Adrenal gland (tissue), 9 donors: ENCODE measurements at regions not wholly inside any gene's neighbourhood (a gene's known extent, or its start where the extent isn't known, plus 50 kb on each side); places are given as distances from the start of the nearest gene placed in this dataset.

Experiments used
- DNase-seq, 7 donors: peaks; one replicate each; pipeline ENCODE4 v3.0.0-alpha.2; 2019 to 2020
- H3K27ac ChIP-seq, 5 donors: fragments of 200-600 bp; sonication (generic) in 4 of 5; 1 replicate in 3 of 5; 2 replicates in 2 of 5; pipeline versions ENCODE4 v1.5.1 to v1.8.0; 2016 to 2020; ENCODE audit warnings: mild to moderate bottlenecking in 1 of 5
- H3K27me3 ChIP-seq: fragments of 200-600 bp; 2 replicates; pipeline ENCODE4 v1.8.0; 2021
- H3K36me3 ChIP-seq, 2 donors: fragments of 200-600 bp; replicated peaks in 1 of 2; 1 replicate in 1 of 2; 2 replicates in 1 of 2; pipeline versions ENCODE4 v1.5.1 to v1.8.0; 2018 to 2022
- H3K4me1 ChIP-seq, 2 donors: fragments of 200-600 bp; replicated peaks in 1 of 2; 1 replicate in 1 of 2; 2 replicates in 1 of 2; pipeline versions ENCODE4 v1.5.1 to v1.8.0; 2018 to 2021
- H3K4me3 ChIP-seq, 4 donors: fragments of 200-600 bp; sonication (generic) in 3 of 4; one replicate each; pipeline ENCODE4 v1.5.1; 2016 to 2018
- H3K9me3 ChIP-seq, 3 donors: fragments of 200-600 bp; sonication (generic) in 1 of 3; replicated peaks in 1 of 3; 1 replicate in 2 of 3; 2 replicates in 1 of 3; pipeline versions ENCODE4 v1.5.1 to v1.8.0; 2016 to 2021
- POLR2A ChIP-seq, 2 donors: fragments of 450-650 bp; IDR thresholded peaks; one replicate each; pipeline ENCODE4 v1.6.1; 2017; ENCODE audit warnings: antibody characterized with exemption in 2 of 2, mild to moderate bottlenecking in 2 of 2, moderate library complexity in 1 of 2
- WGBS, 4 donors: extraction: QIAGEN DNeasy Blood & Tissue Kit in 2 of 4; methylation state at CpG; one replicate each; pipeline versions ENCODE4 v1.1.5 to v1.1.7; 2013 to 2017; 5-methylcytosine and 5-hydroxymethylcytosine counted together
- intact Hi-C, 2 donors: fragments of 100-400 bp; cut with DNase I; formaldehyde crosslinking; loops; one replicate each; pipeline versions ENCODE4 v1.14.1 to v1.15.0; 2022 to 2023
- TF ChIP-seq, protein P1 (sequence below), 6 experiments: fragments of 450-650 bp in 4 of 6; fragments of 200-600 bp in 2 of 6; sonication (generic) in 1 of 6; IDR thresholded peaks; 1 replicate in 5 of 6; 2 replicates in 1 of 6; pipeline versions ENCODE4 v1.5.1 to v1.8.0; 2016 to 2021; ENCODE audit warnings: antibody characterized with exemption in 6 of 6, mild to moderate bottlenecking in 2 of 6, moderate library complexity in 1 of 6
- donor health status: healthy with polysubstance abuse.
- donor health status: Bipolar disorder and iron deficiency.
- donor health status: DM: yes; HTN: yes; CAD: no.
- donor health status: DM: no; HTN: no; CAD: no.
- donor health status: DM: no; HTN: no; CAD: no.

DNA sequence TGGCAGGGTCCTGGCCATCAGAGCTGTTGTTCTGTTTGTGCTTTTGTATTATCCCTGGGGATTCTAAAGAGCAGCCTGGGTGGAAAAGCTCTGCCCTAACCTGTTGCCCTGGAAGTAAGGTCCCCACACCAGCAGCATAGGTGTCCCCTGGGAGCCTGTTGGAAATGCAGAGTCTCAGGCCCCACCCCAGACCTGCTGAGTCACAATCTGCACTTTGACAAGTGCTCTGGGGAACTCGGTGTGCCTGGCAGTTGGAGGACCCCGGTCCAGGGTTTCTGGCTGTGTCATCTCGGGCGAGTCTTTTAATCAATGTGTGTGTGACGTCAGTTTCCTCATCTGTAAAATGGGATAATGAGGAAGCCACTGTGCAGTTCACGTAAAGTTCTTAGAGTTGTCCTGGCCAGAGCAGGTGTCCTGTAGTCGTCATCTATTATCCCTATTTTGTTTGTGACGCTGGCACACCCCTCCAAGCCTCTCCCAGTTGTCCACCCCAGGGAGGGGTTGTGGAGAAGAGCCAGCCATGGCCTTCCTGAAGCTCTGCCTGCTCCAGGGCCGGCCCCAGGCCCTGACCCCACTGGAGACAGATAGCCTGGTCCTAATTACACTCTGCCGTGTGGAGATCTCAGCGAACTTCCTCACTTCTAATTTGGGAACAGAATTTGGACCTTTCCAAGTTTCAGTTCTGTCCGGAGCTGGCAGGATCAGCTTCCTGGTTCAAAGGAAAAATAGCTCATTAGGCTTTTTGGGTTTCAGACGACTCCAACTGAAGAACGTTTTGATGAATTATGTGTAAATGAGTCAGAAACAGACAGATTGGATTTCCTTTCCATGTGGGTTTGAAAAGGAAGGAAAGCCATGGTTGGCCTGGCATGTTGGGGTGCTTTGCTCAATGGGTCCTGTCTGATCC, 295.7 kb upstream of the FOXF1 start:
- intact Hi-C loops, result no loop called here
- peak in 3 of 7 donors; percentile 22 to 63 (median 42) for DNase-seq
- Histone ChIP-seq H3K36me3 (no peaks in the 10 kb centered on the region), H3K9me3 (no peaks in the 10 kb centered on the region), H3K27ac (peak overlapping the region in 2 of 5 donors; percentile 32 to 41), H3K27me3 (no peaks in the 10 kb centered on the region), H3K4me1 (peaks cover 3 to 6% of the 10 kb centered on the region in 2 donors), H3K4me3 (no peak overlapping the region)
- WGBS, 4 donors, result 42 to 48% (median 44%) methylated on average over 14 of the region's 14 CpGs
- TF ChIP-seq POLR2A (IDR thresholded peaks at IDR 0.05), result no peak
- TF ChIP-seq, protein P1, sequence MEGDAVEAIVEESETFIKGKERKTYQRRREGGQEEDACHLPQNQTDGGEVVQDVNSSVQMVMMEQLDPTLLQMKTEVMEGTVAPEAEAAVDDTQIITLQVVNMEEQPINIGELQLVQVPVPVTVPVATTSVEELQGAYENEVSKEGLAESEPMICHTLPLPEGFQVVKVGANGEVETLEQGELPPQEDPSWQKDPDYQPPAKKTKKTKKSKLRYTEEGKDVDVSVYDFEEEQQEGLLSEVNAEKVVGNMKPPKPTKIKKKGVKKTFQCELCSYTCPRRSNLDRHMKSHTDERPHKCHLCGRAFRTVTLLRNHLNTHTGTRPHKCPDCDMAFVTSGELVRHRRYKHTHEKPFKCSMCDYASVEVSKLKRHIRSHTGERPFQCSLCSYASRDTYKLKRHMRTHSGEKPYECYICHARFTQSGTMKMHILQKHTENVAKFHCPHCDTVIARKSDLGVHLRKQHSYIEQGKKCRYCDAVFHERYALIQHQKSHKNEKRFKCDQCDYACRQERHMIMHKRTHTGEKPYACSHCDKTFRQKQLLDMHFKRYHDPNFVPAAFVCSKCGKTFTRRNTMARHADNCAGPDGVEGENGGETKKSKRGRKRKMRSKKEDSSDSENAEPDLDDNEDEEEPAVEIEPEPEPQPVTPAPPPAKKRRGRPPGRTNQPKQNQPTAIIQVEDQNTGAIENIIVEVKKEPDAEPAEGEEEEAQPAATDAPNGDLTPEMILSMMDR (IDR thresholded peaks at IDR 0.05), result no peak

DNA sequence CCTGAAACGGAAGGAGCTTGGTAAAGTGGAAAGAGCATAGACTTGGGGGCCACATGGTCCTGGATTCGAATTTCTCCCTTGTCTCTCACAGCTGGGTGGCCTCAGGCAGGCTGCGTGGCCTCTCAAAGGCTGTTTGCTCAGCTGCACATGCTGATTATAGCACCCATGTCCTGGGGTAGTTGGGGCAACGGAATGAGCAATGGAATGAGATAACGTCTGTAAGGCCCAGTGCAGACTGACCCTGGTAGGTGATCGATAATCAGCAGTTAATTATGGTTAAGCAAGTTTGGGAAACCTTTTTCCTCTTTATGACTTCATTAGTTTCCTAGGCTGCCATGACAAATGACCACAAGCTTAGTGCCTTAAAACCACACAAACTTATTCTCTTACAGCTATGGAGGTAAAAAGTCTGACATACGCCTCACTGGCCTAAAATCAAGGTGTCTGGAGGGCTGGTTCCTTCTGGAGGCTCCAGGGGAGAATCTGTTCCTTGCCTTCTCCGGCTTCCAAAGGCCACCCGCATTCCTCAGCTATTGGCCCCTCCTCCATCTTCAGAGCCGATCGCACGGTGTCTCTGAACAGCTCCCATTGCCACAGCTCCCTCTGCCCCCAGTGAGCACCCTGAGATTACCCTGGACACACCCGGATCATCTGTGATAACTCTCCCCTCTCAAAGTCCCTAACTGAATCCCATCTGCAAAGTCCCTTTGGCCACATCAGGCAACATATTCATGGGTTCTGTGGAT, 294.9 kb upstream of the FOXF1 start:
- intact Hi-C loops, result no loop called here
- peaks cover 3 to 6% of the 10 kb centered on the region in 2 donors for H3K4me1 ChIP-seq
- H3K27me3 ChIP-seq, result no peaks in the 10 kb centered on the region
- WGBS, 4 donors, result 64 to 77% (median 73%) methylated on average over 12 to 13 of the region's 13 CpGs
- H3K4me3 ChIP-seq, result no peak overlapping the region
- peak overlapping the region in 1 of 5 donors; percentile 32 for H3K27ac ChIP-seq
- peak in 1 of 7 donors; percentile 33 for DNase-seq
- H3K36me3 ChIP-seq, result no peaks in the 10 kb centered on the region
- TF ChIP-seq POLR2A (IDR thresholded peaks at IDR 0.05), result no peak
- TF ChIP-seq, protein P1 (IDR thresholded peaks at IDR 0.05), result no peak
- no peaks in the 10 kb centered on the region for H3K9me3 ChIP-seq

DNA sequence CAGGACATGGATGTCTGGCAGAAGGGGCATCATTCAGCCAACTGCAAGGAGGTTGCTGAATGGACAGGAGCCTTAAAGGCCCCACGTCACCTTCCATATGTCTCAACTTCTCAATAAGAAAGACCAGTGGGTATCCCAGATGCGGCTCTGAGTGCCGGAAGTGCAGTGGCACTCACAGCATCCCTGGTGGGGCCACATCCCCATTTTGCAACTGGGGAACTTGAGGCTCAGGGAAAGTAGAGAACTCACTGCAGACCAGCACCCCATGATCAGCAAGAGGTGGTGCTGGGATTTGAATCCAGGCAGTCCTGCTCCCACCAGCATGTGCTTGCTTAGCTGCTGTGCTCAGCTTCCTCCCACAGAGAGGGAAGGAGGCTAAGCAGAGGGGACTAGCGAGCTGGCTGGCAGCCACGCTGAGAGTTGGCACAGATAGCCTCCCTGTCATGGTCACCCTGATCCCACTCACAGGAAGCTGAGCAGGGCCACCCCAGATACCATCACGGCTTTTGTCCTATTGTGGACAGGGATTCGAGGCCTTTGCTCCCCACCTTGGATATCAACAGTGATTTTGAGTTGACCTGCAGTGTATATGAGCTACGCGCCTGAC, 294.2 kb upstream of the FOXF1 start:
- Histone ChIP-seq H3K36me3 (no peaks in the 10 kb centered on the region), H3K4me3 (no peak overlapping the region), H3K9me3 (no peaks in the 10 kb centered on the region), H3K4me1 (peaks cover 3 to 6% of the 10 kb centered on the region in 2 donors), H3K27ac (no peak overlapping the region), H3K27me3 (no peaks in the 10 kb centered on the region)
- peak in 2 of 7 donors; percentile 25 to 43 for DNase-seq
- TF ChIP-seq, protein P1 (IDR thresholded peaks at IDR 0.05), result no peak
- no peak for TF ChIP-seq POLR2A (IDR thresholded peaks at IDR 0.05)
- intact Hi-C loops, result no loop called here
- 61 to 73% (median 65%) methylated on average over 6 to 9 of the region's 9 CpGs for WGBS, 4 donors

DNA sequence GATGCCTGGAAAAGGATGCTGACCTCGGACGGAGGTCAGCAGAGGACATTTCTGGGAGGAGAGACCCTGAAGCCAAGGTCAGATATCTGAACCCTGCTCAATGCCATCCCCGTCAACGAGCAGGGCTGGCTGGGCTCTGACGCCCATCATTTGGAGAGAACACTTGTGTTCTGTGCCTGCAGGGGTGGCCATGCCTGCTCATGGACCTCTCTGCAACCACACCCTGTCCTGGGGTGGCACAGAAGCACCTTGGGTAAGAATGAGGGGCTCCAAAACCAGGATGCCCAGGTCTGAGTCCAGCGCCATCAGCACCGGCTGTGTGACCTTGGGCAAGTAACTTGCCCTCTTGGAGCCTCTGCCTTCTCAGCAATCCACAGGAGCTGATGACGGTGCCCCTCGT, 293.7 kb upstream of the FOXF1 start:
- no peak for TF ChIP-seq POLR2A (IDR thresholded peaks at IDR 0.05)
- TF ChIP-seq, protein P1 (IDR thresholded peaks at IDR 0.05), result no peak
- Histone ChIP-seq H3K9me3 (no peaks in the 10 kb centered on the region), H3K4me3 (no peak overlapping the region), H3K36me3 (no peaks in the 10 kb centered on the region), H3K4me1 (peaks cover 3 to 6% of the 10 kb centered on the region in 2 donors), H3K27me3 (no peaks in the 10 kb centered on the region), H3K27ac (no peak overlapping the region)
- intact Hi-C loops, result no loop called here
- DNase-seq, result no peak
- 51 to 62% (median 60%) methylated on average over 3 to 9 of the region's 9 CpGs; no CpG with 5 or more reads in 1 of the 4 donors for WGBS, 4 donors
